Keratinocyte (primary cell): ENCODE measurements at regions not wholly inside any gene's neighbourhood (a gene's known extent, or its start where the extent isn't known, plus 50 kb on each side); places are given as distances from the start of the nearest gene placed in this dataset.

Experiments used
- DNase-seq: peaks from one replicate; pipeline ENCODE4 v3.0.0-alpha.2; 2011; ENCODE audit warnings: low read depth, missing footprints, low spot score
- FAIRE-seq: peaks from 2 replicates; lab custom pipeline; 2011; peaks lifted over from hg19 to GRCh38; lab: Jason Lieb, UNC
- H2AFZ ChIP-seq: 2 replicates; pipeline ENCODE4 v1.6.0; 2012; ENCODE audit warnings: low read length, control low read depth, inconsistent platforms; ENCODE audit not compliant: control insufficient read depth
- H3K27ac ChIP-seq: 2 replicates; pipeline ENCODE4 v1.5.1; 2011; ENCODE audit warnings: low read length; ENCODE audit not compliant: control insufficient read depth, insufficient read depth
- H3K27me3 ChIP-seq: 3 replicates; pipeline ENCODE4 v1.6.0; 2011; ENCODE audit warnings: low read length; ENCODE audit not compliant: control insufficient read depth, insufficient read depth; ENCODE audit errors: extremely low read depth
- H3K36me3 ChIP-seq, 2 experiments: 2 replicates in 1 of 2; 3 replicates in 1 of 2; pipeline ENCODE4 v1.5.1; 2011; ENCODE audit warnings: low read length in 2 of 2, mild to moderate bottlenecking in 1 of 2; ENCODE audit not compliant: control insufficient read depth in 2 of 2, insufficient read depth in 2 of 2; ENCODE audit errors: extremely low read depth in 1 of 2
- H3K4me1 ChIP-seq: 3 replicates; pipeline ENCODE4 v1.5.1; 2011; ENCODE audit warnings: low read length; ENCODE audit not compliant: control insufficient read depth, insufficient read depth; ENCODE audit errors: extremely low read depth
- H3K4me2 ChIP-seq: 3 replicates; pipeline ENCODE4 v1.6.0; 2011; ENCODE audit warnings: low read depth, low read length; ENCODE audit not compliant: control insufficient read depth, insufficient read depth; ENCODE audit errors: extremely low read depth
- H3K4me3 ChIP-seq, 3 experiments: fragments of 200-600 bp in 1 of 3; sonication (generic) in 1 of 3; 2 replicates in 2 of 3; 3 replicates in 1 of 3; pipeline ENCODE4 v1.5.1; 2011 to 2016; ENCODE audit warnings: low read length in 3 of 3, mild to moderate bottlenecking in 3 of 3, control low read depth in 2 of 3, inconsistent platforms in 1 of 3, low read depth in 1 of 3, mixed read lengths in 1 of 3, mixed run types in 1 of 3, moderate library complexity in 1 of 3; ENCODE audit not compliant: control insufficient read depth in 2 of 3, insufficient read depth in 2 of 3; ENCODE audit errors: extremely low read depth in 1 of 3
- H3K79me2 ChIP-seq: 2 replicates; pipeline ENCODE4 v1.6.0; 2012; ENCODE audit warnings: low read length; ENCODE audit not compliant: control insufficient read depth, insufficient read depth
- H3K9ac ChIP-seq: 3 replicates; pipeline ENCODE4 v1.6.0; 2011; ENCODE audit warnings: low read length; ENCODE audit not compliant: control insufficient read depth, insufficient read depth; ENCODE audit errors: extremely low read depth
- H3K9me1 ChIP-seq: 3 replicates; pipeline ENCODE4 v1.6.0; 2011; ENCODE audit warnings: low read length; ENCODE audit not compliant: control insufficient read depth, insufficient read depth; ENCODE audit errors: extremely low read depth
- H3K9me3 ChIP-seq: 2 replicates; pipeline ENCODE4 v1.5.1; 2012; ENCODE audit warnings: low read depth, low read length; ENCODE audit not compliant: control insufficient read depth
- H4K20me1 ChIP-seq: 3 replicates; pipeline ENCODE4 v1.6.0; 2011; ENCODE audit warnings: low read length; ENCODE audit not compliant: control insufficient read depth, insufficient read depth; ENCODE audit errors: extremely low read depth
- CTCF ChIP-seq, 3 experiments: IDR thresholded peaks in 1 of 3; conservative IDR thresholded peaks in 1 of 3; optimal IDR thresholded peaks in 1 of 3; 2 replicates in 2 of 3; 3 replicates in 1 of 3; pipeline versions ENCODE3 to v1.5.1; 2011; ENCODE audit warnings: low read length in 3 of 3, mild to moderate bottlenecking in 3 of 3, moderate library complexity in 2 of 3, control low read depth in 1 of 3, inconsistent platforms in 1 of 3; ENCODE audit not compliant: insufficient read depth in 2 of 3; ENCODE audit errors: extremely low read depth in 1 of 3
- EZH2 ChIP-seq: IDR thresholded peaks from one replicate; pipeline ENCODE4 v1.6.1; 2012; ENCODE audit warnings: inconsistent platforms, mild to moderate bottlenecking, low read length, moderate library complexity
- dilution Hi-C: fragments of 300-500 bp; cut with MboI; formaldehyde crosslinking; loops from one replicate; pipeline ENCODE4 v1.7.0; 2020; ENCODE audit warnings: low sequenced_read_pairs; ENCODE audit not compliant: extremely low pct_ligation_motif_present

- Histone ChIP-seq H2AFZ (no peak overlapping the region), H3K27me3 (no peaks in the 10 kb centered on the region), H3K4me3 (no peak overlapping the region), H3K4me2 (no peak overlapping the region), H3K9ac (no peak overlapping the region), H3K36me3 (peaks cover 0 to 1% of the 10 kb centered on the region in 2 experiments), H3K4me1 (no peaks in the 10 kb centered on the region), H4K20me1 (no peaks in the 10 kb centered on the region), H3K79me2 (no peaks in the 10 kb centered on the region), H3K9me1 (no peaks in the 10 kb centered on the region), H3K9me3 (no peaks in the 10 kb centered on the region), H3K27ac (no peak overlapping the region)
- TF ChIP-seq EZH2 = no peak
- TF ChIP-seq CTCF (optimal IDR thresholded peaks at IDR 0.05 in 1 of 3, IDR thresholded peaks at IDR 0.05 in 1 of 3, conservative IDR thresholded peaks at IDR 0.05 in 1 of 3; ENCODE audit: extremely low read depth in 1 of 3, insufficient read depth in 2 of 3, low read length in 3 of 3) = no peak
- dilution Hi-C loops = no loop called here
- no peak for DNase-seq
- FAIRE-seq = no peak
These were observed 289.2 kb downstream of the KLF12 start for GRCh38 chr13:73844986-73845385.

GRCh38 chr13:73842626-73843025, 291.6 kb downstream of the KLF12 start:
- TF ChIP-seq EZH2 (no peak), CTCF (optimal IDR thresholded peaks at IDR 0.05 in 1 of 3, IDR thresholded peaks at IDR 0.05 in 1 of 3, conservative IDR thresholded peaks at IDR 0.05 in 1 of 3; ENCODE audit: extremely low read depth in 1 of 3, insufficient read depth in 2 of 3, low read length in 3 of 3) (no peak)
- no peak for FAIRE-seq

More at GRCh38 chr13:73842626-73843025, 291.6 kb downstream of the KLF12 start:
- Histone ChIP-seq H3K9me1 (no peaks in the 10 kb centered on the region), H3K4me2 (no peak overlapping the region), H3K36me3 (peaks cover 0 to 1% of the 10 kb centered on the region in 2 experiments), H3K9me3 (no peaks in the 10 kb centered on the region), H3K27ac (no peak overlapping the region), H3K27me3 (no peaks in the 10 kb centered on the region), H4K20me1 (no peaks in the 10 kb centered on the region), H3K9ac (no peak overlapping the region), H3K4me3 (no peak overlapping the region), H2AFZ (no peak overlapping the region), H3K4me1 (no peaks in the 10 kb centered on the region), H3K79me2 (no peaks in the 10 kb centered on the region)
- DNase-seq = no peak
- dilution Hi-C loops = no loop called here
